Neural progenitor cell (in vitro differentiated cells): ENCODE measurements at regions not wholly inside any gene's neighbourhood (a gene's known extent, or its start where the extent isn't known, plus 50 kb on each side); places are given as distances from the start of the nearest gene placed in this dataset.

Experiments used
- DNase-seq: peaks from one replicate; pipeline ENCODE4 v3.0.0-alpha.2; 2016; ENCODE audit warnings: low spot score
- H2AFZ ChIP-seq: fragments of 200-600 bp; sonication (generic); replicated peaks from 2 replicates; pipeline ENCODE4 v1.6.1; 2016; ENCODE audit warnings: antibody characterized with exemption
- H3F3A ChIP-seq: fragments of 200-600 bp; sonication (generic); 2 replicates; pipeline ENCODE4 v1.6.1; 2016; ENCODE audit warnings: antibody characterized with exemption, low read depth
- H3K27ac ChIP-seq: fragments of 200-600 bp; sonication (generic); 2 replicates; pipeline ENCODE4 v1.5.1; 2016; ENCODE audit warnings: mild to moderate bottlenecking
- H3K27me3 ChIP-seq: fragments of 200-600 bp; sonication (generic); 2 replicates; pipeline ENCODE4 v1.6.1; 2016; ENCODE audit warnings: mild to moderate bottlenecking, moderate library complexity
- H3K36me3 ChIP-seq: fragments of 200-600 bp; sonication (generic); 2 replicates; pipeline ENCODE4 v1.5.1; 2016
- H3K4me1 ChIP-seq: fragments of 200-600 bp; sonication (generic); 2 replicates; pipeline ENCODE4 v1.6.1; 2016; ENCODE audit warnings: mixed run types
- H3K4me2 ChIP-seq: fragments of 200-600 bp; sonication (generic); 2 replicates; pipeline ENCODE4 v1.6.1; 2016
- H3K4me3 ChIP-seq: fragments of 200-600 bp; sonication (generic); 2 replicates; pipeline ENCODE4 v1.5.1; 2016
- H3K79me2 ChIP-seq: fragments of 200-600 bp; sonication (generic); 2 replicates; pipeline ENCODE4 v1.6.1; 2016; ENCODE audit warnings: low read depth
- H3K9ac ChIP-seq: fragments of 200-600 bp; sonication (generic); 2 replicates; pipeline ENCODE4 v1.6.1; 2016
- H3K9me3 ChIP-seq: fragments of 200-600 bp; sonication (generic); 2 replicates; pipeline ENCODE4 v1.5.1; 2016; ENCODE audit warnings: low read depth
- H4K20me1 ChIP-seq: fragments of 200-600 bp; sonication (generic); 2 replicates; pipeline ENCODE4 v1.6.1; 2016; ENCODE audit warnings: low read depth
- H3K27ac Mint-ChIP-seq: 3 replicates; pipeline ENCODE4 v1.8.0; 2021; ENCODE audit warnings: mixed read lengths
- H3K27me3 Mint-ChIP-seq: 2 replicates; pipeline ENCODE4 v1.8.0; 2022; ENCODE audit warnings: low read depth, mild to moderate bottlenecking, inconsistent platforms, moderate library complexity, mixed read lengths; ENCODE audit not compliant: insufficient read depth
- H3K36me3 Mint-ChIP-seq: 3 replicates; pipeline ENCODE4 v1.8.0; 2021; ENCODE audit warnings: mixed read lengths
- H3K4me1 Mint-ChIP-seq: 3 replicates; pipeline ENCODE4 v1.8.0; 2021; ENCODE audit warnings: mixed read lengths
- H3K4me3 Mint-ChIP-seq: 3 replicates; pipeline ENCODE4 v1.8.0; 2021; ENCODE audit warnings: mild to moderate bottlenecking, moderate library complexity, mixed read lengths
- H3K9me3 Mint-ChIP-seq: 3 replicates; pipeline ENCODE4 v1.8.0; 2020; ENCODE audit warnings: mixed read lengths
- CTCF ChIP-seq: fragments of 200-600 bp; sonication (generic); IDR thresholded peaks from 2 replicates; pipeline ENCODE4 v1.5.1; 2017; ENCODE audit warnings: antibody characterized with exemption, mild to moderate bottlenecking
- EZH2 ChIP-seq: fragments of 200-600 bp; sonication (generic); IDR thresholded peaks from 2 replicates; pipeline ENCODE4 v1.6.1; 2017; ENCODE audit warnings: antibody characterized with exemption, mild to moderate bottlenecking, moderate library complexity
- EZH2phosphoT487 ChIP-seq: fragments of 200-600 bp; sonication (generic); IDR thresholded peaks from 2 replicates; pipeline ENCODE4 v1.6.1; 2017; ENCODE audit warnings: antibody characterized with exemption

- H3K9me3 Mint-ChIP-seq = peaks cover 4% of the 10 kb centered on the region
- H3K4me1 ChIP-seq = no peaks in the 10 kb centered on the region
- no peak overlapping the region for H3K27ac ChIP-seq
- no peak overlapping the region for H2AFZ ChIP-seq
- H3K27me3 Mint-ChIP-seq = peaks cover 2% of the 10 kb centered on the region
- H3K36me3 Mint-ChIP-seq = no peaks in the 10 kb centered on the region
- no peak overlapping the region for H3K27ac Mint-ChIP-seq
- no peaks in the 10 kb centered on the region for H3K27me3 ChIP-seq
- H3K9ac ChIP-seq = no peak overlapping the region
- H3F3A ChIP-seq = no peaks in the 10 kb centered on the region
- TF ChIP-seq CTCF (no peak), EZH2phosphoT487 (no peak), EZH2 (no peak)
- H3K9me3 ChIP-seq = no peaks in the 10 kb centered on the region
- DNase-seq = no peak
- H4K20me1 ChIP-seq = no peaks in the 10 kb centered on the region
- H3K36me3 ChIP-seq = no peaks in the 10 kb centered on the region
- no peak overlapping the region for H3K4me3 Mint-ChIP-seq
- no peaks in the 10 kb centered on the region for H3K79me2 ChIP-seq
- no peak overlapping the region for H3K4me3 ChIP-seq
- no peak overlapping the region for H3K4me2 ChIP-seq
- peaks cover 11% of the 10 kb centered on the region for H3K4me1 Mint-ChIP-seq
Measured at GRCh38 chr18:75132931-75133525, 75.9 kb downstream of the PTGR3 start.

GRCh38 chr18:75132098-75132870 is 76.7 kb downstream of the PTGR3 start:
- TF ChIP-seq EZH2phosphoT487 = no peak
- no peak for TF ChIP-seq CTCF
- no peak for TF ChIP-seq EZH2
- no peak overlapping the region for H3K9ac ChIP-seq
- H3K4me3 ChIP-seq = no peak overlapping the region
- no peak overlapping the region for H2AFZ ChIP-seq
- no peak overlapping the region for H3K4me3 Mint-ChIP-seq
- DNase-seq = no peak
- H3K4me1 Mint-ChIP-seq = peaks cover 11% of the 10 kb centered on the region
- H4K20me1 ChIP-seq = no peaks in the 10 kb centered on the region
- H3K27ac ChIP-seq = no peak overlapping the region
- H3K27ac Mint-ChIP-seq = no peak overlapping the region
- H3K4me1 ChIP-seq = no peaks in the 10 kb centered on the region
- no peak overlapping the region for H3K4me2 ChIP-seq
- H3K9me3 Mint-ChIP-seq = peaks cover 4% of the 10 kb centered on the region
- no peaks in the 10 kb centered on the region for H3F3A ChIP-seq
- no peaks in the 10 kb centered on the region for H3K36me3 Mint-ChIP-seq
- H3K27me3 Mint-ChIP-seq = peaks cover 2% of the 10 kb centered on the region
- no peaks in the 10 kb centered on the region for H3K27me3 ChIP-seq
- no peaks in the 10 kb centered on the region for H3K9me3 ChIP-seq
- no peaks in the 10 kb centered on the region for H3K79me2 ChIP-seq
- H3K36me3 ChIP-seq = no peaks in the 10 kb centered on the region

- no peaks in the 10 kb centered on the region for H3K9me3 ChIP-seq
- H3K4me1 Mint-ChIP-seq = peaks cover 11% of the 10 kb centered on the region
- DNase-seq = no peak
- peaks cover 2% of the 10 kb centered on the region for H3K27me3 Mint-ChIP-seq
- TF ChIP-seq EZH2phosphoT487 (no peak), CTCF (no peak), EZH2 (no peak)
- H3K4me2 ChIP-seq = no peak overlapping the region
- no peaks in the 10 kb centered on the region for H3K27me3 ChIP-seq
- no peak overlapping the region for H3K27ac ChIP-seq
- no peak overlapping the region for H3K9ac ChIP-seq
- H3K79me2 ChIP-seq = no peaks in the 10 kb centered on the region
- peaks cover 4% of the 10 kb centered on the region for H3K9me3 Mint-ChIP-seq
- no peak overlapping the region for H3K4me3 Mint-ChIP-seq
- no peaks in the 10 kb centered on the region for H3F3A ChIP-seq
- H3K36me3 ChIP-seq = no peaks in the 10 kb centered on the region
- H3K4me3 ChIP-seq = no peak overlapping the region
- no peaks in the 10 kb centered on the region for H4K20me1 ChIP-seq
- H3K27ac Mint-ChIP-seq = no peak overlapping the region
- no peaks in the 10 kb centered on the region for H3K36me3 Mint-ChIP-seq
- H2AFZ ChIP-seq = no peak overlapping the region
- no peaks in the 10 kb centered on the region for H3K4me1 ChIP-seq
Measured at GRCh38 chr18:75131381-75132000, 77.4 kb downstream of the PTGR3 start.
